Uterus (tissue), 3 donors: ENCODE measurements at regions not wholly inside any gene's neighbourhood (a gene's known extent, or its start where the extent isn't known, plus 50 kb on each side); places are given as distances from the start of the nearest gene placed in this dataset.
"Not testable (repeated sequence)": the region's sequence is repeated elsewhere in the genome, so short reads cannot be mapped to it uniquely, and the experiment has no call there.

Experiments
- DNase-seq, 2 donors: peaks; one replicate each; pipeline ENCODE4 v3.0.0-alpha.2; 2019 to 2020
- H3K27ac ChIP-seq, 2 donors: fragments of 200-600 bp; sonication (generic); 1 replicate in 1 of 2; 2 replicates in 1 of 2; pipeline ENCODE4 v1.5.1; 2016 to 2018
- H3K27me3 ChIP-seq, 2 donors: fragments of 200-600 bp; sonication (generic); one replicate each; pipeline ENCODE4 v1.5.1; 2018 to 2019; ENCODE audit warnings: control low read depth in 1 of 2
- H3K36me3 ChIP-seq, 2 donors: fragments of 200-600 bp; sonication (generic); one replicate each; pipeline ENCODE4 v1.5.1; 2019; ENCODE audit warnings: control low read depth in 1 of 2
- H3K4me1 ChIP-seq, 2 donors: fragments of 200-600 bp; sonication (generic); one replicate each; pipeline ENCODE4 v1.5.1; 2018 to 2019; ENCODE audit warnings: control low read depth in 1 of 2
- H3K4me3 ChIP-seq, 2 donors: fragments of 200-600 bp; sonication (generic); 1 replicate in 1 of 2; 2 replicates in 1 of 2; pipeline ENCODE4 v1.5.1; 2018 to 2019; ENCODE audit warnings: mild to moderate bottlenecking in 1 of 2
- H3K9me3 ChIP-seq, 2 donors: fragments of 200-600 bp; sonication (generic); one replicate each; pipeline ENCODE4 v1.5.1; 2019; ENCODE audit warnings: control low read depth in 1 of 2
- POLR2A ChIP-seq, 2 donors: fragments of 450-650 bp; IDR thresholded peaks; one replicate each; pipeline ENCODE4 v1.6.1; 2016; ENCODE audit warnings: antibody characterized with exemption in 2 of 2, mild to moderate bottlenecking in 1 of 2, moderate library complexity in 1 of 2
- intact Hi-C: fragments of 100-400 bp; cut with DNase I; formaldehyde crosslinking; loops from one replicate; pipeline ENCODE4 v1.15.1; 2023; ENCODE audit warnings: low total_unique reads
- TF ChIP-seq, protein P1 (sequence below), 4 experiments: fragments of 200-600 bp in 2 of 4; fragments of 450-650 bp in 2 of 4; sonication (generic) in 2 of 4; IDR thresholded peaks; one replicate each; pipeline ENCODE4 v1.5.1; 2016 to 2019; ENCODE audit warnings: antibody characterized with exemption in 4 of 4, mild to moderate bottlenecking in 2 of 4, moderate library complexity in 1 of 4
- donor health status: DM: yes; HTN: yes; CAD: no.

DNA sequence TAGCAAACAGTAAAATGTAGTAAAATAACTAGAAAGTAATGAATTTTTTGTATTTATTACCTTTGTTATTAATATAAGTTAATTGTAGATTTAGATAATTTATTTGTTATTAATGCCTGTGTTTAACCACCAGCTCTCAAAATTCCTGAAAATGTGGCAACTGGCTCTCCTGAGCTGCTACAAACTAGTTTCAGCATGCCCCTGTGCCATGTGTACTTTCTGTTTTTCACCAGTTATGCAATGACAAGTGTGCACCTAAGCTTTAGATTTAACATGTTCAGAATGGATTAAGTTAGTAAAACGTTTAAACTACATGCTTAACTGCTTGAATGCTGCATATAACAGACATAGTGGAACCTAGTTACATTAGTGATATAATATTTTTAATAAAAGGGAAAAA is 88.1 kb downstream of the POSTN start:
- intact Hi-C loops: no loop called here
- Histone ChIP-seq H3K9me3 (no peaks in the 10 kb centered on the region), H3K4me3 (no peak overlapping the region), H3K27me3 (no peaks in the 10 kb centered on the region), H3K27ac (no peak overlapping the region), H3K4me1 (no peaks in the 10 kb centered on the region), H3K36me3 (no peaks in the 10 kb centered on the region)
- TF ChIP-seq, protein P1, sequence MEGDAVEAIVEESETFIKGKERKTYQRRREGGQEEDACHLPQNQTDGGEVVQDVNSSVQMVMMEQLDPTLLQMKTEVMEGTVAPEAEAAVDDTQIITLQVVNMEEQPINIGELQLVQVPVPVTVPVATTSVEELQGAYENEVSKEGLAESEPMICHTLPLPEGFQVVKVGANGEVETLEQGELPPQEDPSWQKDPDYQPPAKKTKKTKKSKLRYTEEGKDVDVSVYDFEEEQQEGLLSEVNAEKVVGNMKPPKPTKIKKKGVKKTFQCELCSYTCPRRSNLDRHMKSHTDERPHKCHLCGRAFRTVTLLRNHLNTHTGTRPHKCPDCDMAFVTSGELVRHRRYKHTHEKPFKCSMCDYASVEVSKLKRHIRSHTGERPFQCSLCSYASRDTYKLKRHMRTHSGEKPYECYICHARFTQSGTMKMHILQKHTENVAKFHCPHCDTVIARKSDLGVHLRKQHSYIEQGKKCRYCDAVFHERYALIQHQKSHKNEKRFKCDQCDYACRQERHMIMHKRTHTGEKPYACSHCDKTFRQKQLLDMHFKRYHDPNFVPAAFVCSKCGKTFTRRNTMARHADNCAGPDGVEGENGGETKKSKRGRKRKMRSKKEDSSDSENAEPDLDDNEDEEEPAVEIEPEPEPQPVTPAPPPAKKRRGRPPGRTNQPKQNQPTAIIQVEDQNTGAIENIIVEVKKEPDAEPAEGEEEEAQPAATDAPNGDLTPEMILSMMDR (IDR thresholded peaks at IDR 0.05): no peak
- no peak for TF ChIP-seq POLR2A (IDR thresholded peaks at IDR 0.05)
- DNase-seq: no peak

DNA sequence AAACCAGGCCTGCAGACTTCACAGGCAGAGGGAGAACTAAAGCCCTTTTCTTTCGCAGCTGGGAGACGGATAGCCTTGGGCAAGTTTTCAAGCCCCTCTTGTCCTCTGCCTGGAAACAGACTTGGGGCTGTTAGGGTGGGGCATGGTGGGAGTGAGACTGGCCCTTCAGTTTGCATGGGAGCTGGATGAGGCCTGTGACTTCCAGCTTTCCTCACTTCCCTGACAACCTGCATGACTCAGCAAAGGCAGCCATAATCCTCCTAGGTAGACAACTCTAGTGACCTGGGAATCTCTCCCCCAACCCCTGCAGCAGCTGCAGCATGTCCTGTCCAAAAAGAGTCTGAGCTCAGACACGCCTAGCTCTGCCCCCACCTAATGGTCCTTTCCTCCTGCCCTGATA is 93.0 kb downstream of the POSTN start:
- intact Hi-C loops: no loop called here
- no peak overlapping the region for H3K27ac ChIP-seq
- H3K27me3 ChIP-seq: no peaks in the 10 kb centered on the region
- H3K9me3 ChIP-seq: no peaks in the 10 kb centered on the region
- no peak for TF ChIP-seq POLR2A (IDR thresholded peaks at IDR 0.05)
- TF ChIP-seq, protein P1 (IDR thresholded peaks at IDR 0.05): no peak
- no peak overlapping the region for H3K4me3 ChIP-seq
- no peak for DNase-seq
- H3K36me3 ChIP-seq: no peaks in the 10 kb centered on the region
- H3K4me1 ChIP-seq: no peaks in the 10 kb centered on the region

DNA sequence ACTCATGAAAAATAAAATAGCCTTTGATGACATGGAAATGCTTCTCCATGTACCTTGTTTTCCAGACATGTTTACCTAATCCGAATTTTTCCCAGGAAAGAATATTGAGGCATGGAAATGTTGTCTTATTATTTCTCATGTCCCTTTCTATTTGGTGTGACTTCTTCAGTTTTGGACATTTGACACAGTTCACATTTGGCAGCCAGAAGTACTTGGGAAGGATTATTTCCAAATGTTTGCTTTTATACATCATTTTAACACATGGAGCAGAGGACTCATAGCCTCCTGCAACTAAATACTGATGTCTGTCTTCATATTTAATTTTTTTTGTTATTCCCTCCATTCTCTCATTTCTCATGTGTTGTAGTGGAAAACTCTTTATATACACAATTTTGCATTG is 94.3 kb downstream of the POSTN start:
- Histone ChIP-seq H3K27ac (no peak overlapping the region), H3K4me3 (no peak overlapping the region), H3K36me3 (no peaks in the 10 kb centered on the region), H3K27me3 (no peaks in the 10 kb centered on the region), H3K4me1 (no peaks in the 10 kb centered on the region), H3K9me3 (no peaks in the 10 kb centered on the region)
- DNase-seq: no peak
- TF ChIP-seq POLR2A (IDR thresholded peaks at IDR 0.05): no peak
- intact Hi-C loops: no loop called here

DNA sequence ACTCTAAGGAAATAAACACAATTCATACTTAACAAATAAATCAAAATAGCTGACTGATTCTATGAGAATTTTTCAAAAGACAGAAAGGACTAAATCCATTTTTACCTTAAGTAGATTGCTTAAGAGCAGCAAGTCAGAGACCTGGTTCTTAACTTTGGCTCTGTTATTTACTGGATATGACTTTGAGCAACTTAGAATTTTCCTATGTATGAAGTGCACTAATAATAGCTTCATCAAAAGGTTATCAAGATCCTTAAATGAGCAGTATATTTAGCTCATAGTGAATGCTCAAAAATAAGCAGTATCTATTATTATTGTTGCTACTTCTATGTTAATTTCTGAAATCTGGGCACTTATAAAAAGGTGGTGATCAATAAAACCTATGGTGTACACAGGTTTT is 95.3 kb downstream of the POSTN start:
- Histone ChIP-seq H3K9me3 (no peaks in the 10 kb centered on the region), H3K27ac (no peak overlapping the region), H3K27me3 (no peaks in the 10 kb centered on the region), H3K36me3 (no peaks in the 10 kb centered on the region), H3K4me3 (no peak overlapping the region), H3K4me1 (no peaks in the 10 kb centered on the region)
- intact Hi-C loops: no loop called here
- DNase-seq: no peak
- TF ChIP-seq, protein P1 (IDR thresholded peaks at IDR 0.05): no peak
- no peak for TF ChIP-seq POLR2A (IDR thresholded peaks at IDR 0.05)

DNA sequence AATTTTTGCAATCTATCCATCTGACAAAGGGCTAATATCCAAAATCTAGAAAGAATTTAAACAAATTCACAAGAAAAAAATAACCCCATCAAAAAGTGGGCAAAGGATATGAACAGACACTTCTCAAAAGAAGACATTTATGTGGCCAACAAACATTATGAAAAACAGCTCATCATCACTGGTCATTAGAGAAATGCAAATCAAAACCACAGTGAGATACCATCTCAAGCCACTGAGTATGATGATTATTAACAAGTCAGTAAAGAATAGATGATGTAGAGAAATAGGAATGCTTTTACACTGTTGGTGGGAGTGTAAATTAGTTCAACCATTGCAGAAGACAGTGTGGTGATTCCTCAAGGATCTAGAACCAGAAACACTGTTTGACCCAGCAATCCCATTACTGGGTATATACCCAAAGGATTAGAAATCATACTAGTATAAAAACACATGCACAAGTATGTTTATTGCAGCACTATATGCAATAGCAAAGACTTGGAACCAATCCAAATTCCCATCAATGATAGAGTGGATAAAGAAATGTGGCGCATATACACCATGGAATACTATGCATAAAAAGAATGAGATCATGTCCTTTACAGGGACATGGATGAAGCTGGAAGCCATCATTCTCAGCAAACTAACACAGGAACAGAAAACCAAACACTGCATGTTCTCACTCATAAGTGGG is 96.1 kb downstream of the POSTN start:
- H3K4me1 ChIP-seq, DNase-seq, H3K4me3 ChIP-seq, H3K36me3 ChIP-seq, intact Hi-C loops, H3K27ac ChIP-seq, H3K9me3 ChIP-seq, H3K27me3 ChIP-seq: not testable (repeated sequence)

DNA sequence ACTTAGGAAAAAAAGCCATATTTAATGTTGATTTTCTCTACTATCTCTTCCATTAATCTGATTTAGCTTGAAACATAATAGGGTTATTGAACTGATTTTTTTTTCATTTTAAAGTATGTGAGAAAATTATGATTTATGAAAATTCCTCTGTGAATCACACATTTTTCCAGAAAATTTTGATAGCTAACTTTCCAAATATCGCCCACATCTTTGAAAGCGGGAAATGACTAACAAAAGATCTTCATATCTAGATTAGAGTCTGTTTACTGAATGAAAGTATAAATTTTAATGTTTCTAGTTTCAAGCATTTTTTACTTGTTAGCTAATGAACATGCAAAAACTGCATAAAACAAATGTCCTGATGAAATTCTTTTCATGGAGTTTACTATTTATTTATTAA is 97.4 kb downstream of the POSTN start:
- intact Hi-C loops: no loop called here
- Histone ChIP-seq H3K27ac (no peak overlapping the region), H3K9me3 (no peaks in the 10 kb centered on the region), H3K36me3 (no peaks in the 10 kb centered on the region), H3K4me1 (no peaks in the 10 kb centered on the region), H3K4me3 (no peak overlapping the region), H3K27me3 (no peaks in the 10 kb centered on the region)
- TF ChIP-seq, protein P1 (IDR thresholded peaks at IDR 0.05): no peak
- TF ChIP-seq POLR2A (IDR thresholded peaks at IDR 0.05): no peak
- DNase-seq: no peak
